ENCODE measurements at regions not wholly inside any gene's neighbourhood (a gene's known extent, or its start where the extent isn't known, plus 50 kb on each side); places are given as distances from the start of the nearest gene placed in this dataset.

- CTCF ChIA-PET: no interaction called here
- H3K27ac ChIP-seq: no peak overlapping the region
- POLR2A ChIA-PET (ENCODE audit: low non-redundant PET): no interaction called here
- no peak for DNase-seq (ENCODE audit: low spot score)
- no peak for TF ChIP-seq CTCF (conservative IDR thresholded peaks at IDR 0.05; ENCODE audit: low read depth)
Observed at GRCh38 chr12:125492354-125493270, 427.4 kb downstream of the AACS start.

- H3K27ac ChIP-seq: no peak overlapping the region
- POLR2A ChIA-PET (ENCODE audit: low non-redundant PET): no interaction called here
- no peak for DNase-seq (ENCODE audit: low spot score)
- TF ChIP-seq CTCF (conservative IDR thresholded peaks at IDR 0.05; ENCODE audit: low read depth): no peak
- CTCF ChIA-PET: no interaction called here
Observed at GRCh38 chr12:125493704-125494308, 428.6 kb downstream of the AACS start.

GRCh38 chr12:125503128-125503527 lies 437.9 kb downstream of the AACS start:
- CTCF ChIA-PET: no interaction called here
- DNase-seq (ENCODE audit: low spot score): no peak

GRCh38 chr12:125509195-125509594 lies 444.0 kb downstream of the AACS start:
- DNase-seq (ENCODE audit: low spot score): no peak
- TF ChIP-seq CTCF (conservative IDR thresholded peaks at IDR 0.05; ENCODE audit: low read depth): no peak
- ChIA-PET POLR2A (ENCODE audit: low non-redundant PET) (no interaction called here), CTCF (no interaction called here)
- H3K27ac ChIP-seq: no peak overlapping the region

More at GRCh38 chr12:125503128-125503527, 437.9 kb downstream of the AACS start:
- no peak for TF ChIP-seq CTCF (conservative IDR thresholded peaks at IDR 0.05; ENCODE audit: low read depth)
- POLR2A ChIA-PET (ENCODE audit: low non-redundant PET): no interaction called here
- no peak overlapping the region for H3K27ac ChIP-seq

- DNase-seq (ENCODE audit: low spot score): no peak
- POLR2A ChIA-PET (ENCODE audit: low non-redundant PET): no interaction called here
- TF ChIP-seq CTCF (conservative IDR thresholded peaks at IDR 0.05; ENCODE audit: low read depth): no peak
- H3K27ac ChIP-seq: no peak overlapping the region
- CTCF ChIA-PET: no interaction called here
Observed at GRCh38 chr12:125512541-125513298, 447.5 kb downstream of the AACS start.

GRCh38 chr12:125515887-125516286 lies 450.7 kb downstream of the AACS start:
- H3K27ac ChIP-seq: no peak overlapping the region
- no peak for DNase-seq (ENCODE audit: low spot score)
- ChIA-PET POLR2A (ENCODE audit: low non-redundant PET) (no interaction called here), CTCF (no interaction called here)
- TF ChIP-seq CTCF (conservative IDR thresholded peaks at IDR 0.05; ENCODE audit: low read depth): no peak

Measured in RWPE1 (cell line).